ENCODE measurements at regions not wholly inside any gene's neighbourhood (a gene's known extent, or its start where the extent isn't known, plus 50 kb on each side); places are given as distances from the start of the nearest gene placed in this dataset.
"Not testable (repeated sequence)": the region's sequence is repeated elsewhere in the genome, so short reads cannot be mapped to it uniquely, and the experiment has no call there.

DNA sequence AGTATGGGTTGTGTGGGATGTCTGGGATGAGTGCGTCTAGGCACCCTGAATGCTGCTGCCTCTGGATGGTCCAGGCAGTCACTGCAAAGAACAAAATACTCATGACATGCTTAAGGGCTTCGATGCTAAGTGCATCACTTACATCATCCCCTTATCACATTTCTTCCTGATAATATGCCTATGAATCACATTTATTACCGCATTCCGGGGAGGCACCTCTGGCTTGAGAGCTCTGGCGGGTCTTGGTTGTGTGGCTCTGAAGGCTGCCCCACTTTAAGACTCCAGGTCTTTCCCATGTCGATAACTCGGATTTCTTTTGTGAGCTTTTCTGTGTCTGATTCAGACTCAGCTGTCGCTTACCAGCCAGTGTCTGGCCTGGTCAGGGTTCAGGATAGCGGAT lies 1126.4 kb downstream of the TBC1D22A start:
- no peak for DNase-seq (ENCODE audit: low read depth in 4 of 4, low spot score in 2 of 4)

DNA sequence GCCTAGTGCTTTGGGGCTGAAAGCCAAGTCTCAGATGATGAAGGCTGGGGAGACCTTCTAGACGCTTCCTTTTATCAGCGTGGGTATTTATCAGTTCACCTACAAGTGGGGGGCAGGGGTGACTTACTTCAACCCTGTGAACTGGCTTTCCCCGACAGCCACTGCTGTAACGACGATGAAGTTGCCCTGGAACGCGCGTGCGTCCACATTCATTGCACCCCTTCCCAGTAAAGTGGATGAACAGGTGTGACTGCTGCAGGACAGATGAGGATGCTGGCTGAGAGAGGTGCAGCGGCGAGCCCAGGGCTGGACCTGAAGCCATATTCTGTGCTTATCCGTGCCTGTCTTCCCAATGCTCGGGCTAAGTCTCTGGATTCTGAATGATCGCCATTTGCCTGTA lies 1122.3 kb downstream of the TBC1D22A start:
- no peak for DNase-seq (ENCODE audit: low read depth in 4 of 4, low spot score in 2 of 4)

DNA sequence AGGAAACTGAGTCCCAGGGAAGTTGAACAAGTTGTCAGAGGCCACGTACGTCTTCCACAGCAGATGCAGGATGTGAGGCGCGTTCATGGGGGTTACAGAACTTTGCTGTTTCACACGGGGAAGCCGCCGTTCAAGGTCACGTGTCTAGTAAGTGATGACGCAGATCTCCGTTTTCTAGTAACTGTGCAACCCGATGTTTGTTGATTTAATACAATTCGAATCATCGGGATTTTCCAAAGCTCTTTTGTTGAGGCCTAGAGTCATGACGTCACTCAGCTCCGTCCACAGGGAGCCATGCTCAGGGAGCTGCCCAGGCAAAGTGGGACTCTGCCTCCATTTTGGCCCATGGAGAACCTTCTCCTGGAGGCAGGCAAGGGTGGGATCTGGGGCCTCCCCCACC lies 1121.8 kb downstream of the TBC1D22A start:
- no peak for DNase-seq (ENCODE audit: low read depth in 4 of 4, low spot score in 2 of 4)

DNA sequence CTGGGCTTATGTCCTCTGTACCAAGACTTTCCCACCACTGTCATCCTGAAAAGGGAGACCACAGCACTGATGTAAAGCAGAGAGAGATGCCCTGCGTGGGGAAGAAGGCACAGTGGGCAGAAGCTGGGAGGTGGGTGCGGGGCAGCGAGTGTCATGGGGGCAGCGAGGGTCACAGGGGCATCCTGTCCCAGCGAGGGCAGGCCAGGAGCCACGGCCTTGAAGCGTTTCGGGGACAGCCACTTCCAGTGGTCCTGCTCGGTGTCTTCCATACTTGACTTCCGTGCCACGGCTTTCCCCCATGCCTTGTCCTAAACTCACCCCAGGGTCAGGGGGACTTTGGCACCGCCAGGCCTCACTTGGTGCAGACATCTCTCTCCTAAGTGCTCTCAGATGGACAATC lies 1121.3 kb downstream of the TBC1D22A start:
- DNase-seq (ENCODE audit: low read depth in 4 of 4, low spot score in 2 of 4) = no peak

DNA sequence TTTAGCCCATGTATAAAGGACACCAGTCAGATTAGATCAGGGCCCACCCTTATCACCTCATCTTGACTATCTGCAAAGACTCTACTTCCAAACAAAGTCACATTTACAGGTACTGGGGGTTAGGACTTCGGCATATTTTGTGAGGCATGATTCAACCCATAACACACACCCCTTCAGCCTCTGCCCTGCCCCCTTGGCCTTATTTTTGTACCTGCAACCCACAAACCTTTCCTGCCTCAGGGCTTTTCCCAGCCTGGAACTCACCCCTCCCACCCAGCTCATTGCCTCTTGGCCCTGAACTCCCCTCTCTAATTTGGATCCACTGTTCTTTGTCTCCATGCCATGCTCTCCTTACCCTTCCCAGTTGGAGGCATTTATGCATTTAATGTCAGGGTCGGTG lies 1116.9 kb downstream of the TBC1D22A start:
- no peak for DNase-seq (ENCODE audit: low read depth in 4 of 4, low spot score in 2 of 4)

DNA sequence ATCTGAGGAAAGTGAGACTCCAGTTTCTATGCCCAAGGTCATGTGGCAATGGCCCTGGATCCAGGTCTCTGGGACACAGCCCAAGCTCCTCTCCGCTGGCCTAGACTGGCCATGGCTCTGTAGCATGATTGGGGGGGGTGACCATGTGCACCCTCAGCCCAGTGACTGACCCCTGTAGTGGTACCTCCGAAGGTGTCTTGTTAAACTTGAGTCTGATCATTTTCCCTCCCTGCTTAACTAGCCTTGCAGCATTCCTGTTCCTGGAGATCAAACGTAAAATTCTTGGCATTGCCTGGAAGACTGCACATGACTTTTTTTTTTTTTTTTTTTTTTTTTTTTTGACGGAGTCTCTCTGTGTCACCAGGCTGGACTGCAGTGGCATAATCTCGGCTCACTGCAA lies 1116.0 kb downstream of the TBC1D22A start:
- peak in 2 of 4 donors; percentile 13 to 29 for DNase-seq (ENCODE audit: low read depth in 4 of 4, low spot score in 2 of 4)

DNA sequence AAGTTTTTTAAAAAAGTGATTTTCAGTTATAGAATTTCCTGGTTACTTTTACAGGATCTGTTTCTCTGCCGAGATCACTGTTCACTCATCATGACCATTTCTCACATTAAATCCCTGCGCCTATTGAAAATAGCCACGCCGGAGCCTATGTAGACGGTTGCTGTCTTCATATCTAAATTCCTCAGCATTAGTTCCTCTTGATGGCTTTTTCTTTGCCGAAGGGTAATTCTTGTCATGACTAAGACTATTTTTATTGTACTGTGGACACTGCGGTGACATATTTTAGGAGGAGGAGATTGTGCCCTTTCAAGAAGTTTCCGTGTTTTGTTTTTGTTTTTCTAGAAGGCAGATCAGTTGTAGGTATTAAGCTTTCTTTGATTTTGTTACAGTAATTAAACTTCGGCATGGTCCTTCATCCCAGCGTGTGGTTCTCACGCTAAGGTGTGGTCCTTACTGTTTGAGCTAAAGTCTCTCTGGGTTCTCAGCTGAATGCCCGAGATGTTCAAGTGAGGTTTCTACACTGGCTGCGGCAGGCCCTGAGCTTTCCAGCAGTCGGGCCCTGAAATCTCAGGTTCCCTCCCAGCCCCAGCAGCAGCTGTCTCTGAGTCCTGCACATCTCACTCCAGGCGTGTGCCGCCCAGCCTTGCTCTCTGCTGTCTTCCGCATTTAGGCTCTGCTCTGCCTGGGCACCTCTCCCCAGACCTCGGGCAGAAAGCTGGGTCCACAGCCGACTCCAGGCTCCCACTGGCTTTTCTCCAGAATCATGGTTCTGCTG lies 1110.5 kb downstream of the TBC1D22A start:
- no peak for DNase-seq (ENCODE audit: low read depth in 4 of 4, low spot score in 2 of 4)

DNA sequence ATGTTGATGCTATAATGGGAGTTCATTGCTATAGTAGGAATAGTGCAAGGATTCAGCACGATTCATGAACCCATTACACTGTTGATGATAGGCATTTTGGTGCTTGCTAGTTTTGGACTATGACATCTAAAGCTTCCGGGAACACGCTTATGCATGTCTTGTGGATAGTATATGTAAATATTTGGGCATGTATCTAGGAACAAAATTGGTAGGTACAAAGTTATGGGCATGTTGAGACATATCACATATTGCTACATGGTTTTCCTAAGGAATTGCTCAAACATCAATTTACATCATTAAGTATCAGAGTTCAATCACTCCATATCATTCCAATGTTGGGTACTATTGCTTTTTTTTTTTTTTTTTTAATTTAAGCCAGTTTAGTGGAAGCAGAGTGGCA lies 1103.2 kb downstream of the TBC1D22A start:
- DNase-seq (ENCODE audit: low read depth in 4 of 4, low spot score in 2 of 4) = no peak

DNA sequence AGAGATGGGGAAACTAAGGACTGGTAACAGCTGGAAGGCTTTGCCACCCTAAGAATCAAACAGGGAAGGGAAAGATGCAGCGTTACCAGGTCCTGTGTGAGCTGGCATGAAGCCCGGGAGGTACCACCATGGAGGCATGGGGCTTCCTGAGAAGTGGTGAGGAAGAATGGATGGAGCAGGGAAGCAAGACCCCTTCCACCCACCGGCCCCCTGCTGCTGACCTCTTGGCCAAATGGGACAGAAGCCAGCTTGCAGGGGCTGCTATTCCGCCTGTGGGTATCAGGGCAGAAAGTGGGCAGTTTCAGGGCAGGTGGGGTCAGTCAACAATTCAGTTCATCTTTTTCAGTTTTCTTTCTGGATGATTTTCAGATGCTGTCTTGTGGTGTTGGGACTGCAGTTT lies 1099.9 kb downstream of the TBC1D22A start:
- no peak for DNase-seq (ENCODE audit: low read depth in 4 of 4, low spot score in 2 of 4)

DNA sequence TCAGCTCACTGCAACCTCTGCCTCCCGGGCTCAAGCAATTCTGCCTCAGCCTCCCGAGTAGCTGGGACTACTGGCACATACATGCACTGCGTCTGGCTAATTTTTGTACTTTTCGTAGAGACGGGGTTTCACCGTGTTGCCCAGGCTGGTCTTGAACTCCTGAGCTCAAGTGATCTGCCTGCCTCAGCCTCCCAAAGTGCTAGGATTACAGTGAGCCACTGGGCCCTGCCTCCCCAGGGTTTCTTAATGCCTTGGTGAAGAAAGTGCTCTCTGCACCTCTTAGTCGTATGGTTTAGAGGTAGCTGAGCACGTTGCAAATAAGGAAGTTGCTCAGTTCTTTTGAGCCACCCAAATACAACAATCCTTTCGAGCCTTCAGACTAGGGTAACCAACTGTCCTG lies 1098.5 kb downstream of the TBC1D22A start:
- DNase-seq (ENCODE audit: low read depth in 4 of 4, low spot score in 2 of 4) = not testable (repeated sequence)

DNA sequence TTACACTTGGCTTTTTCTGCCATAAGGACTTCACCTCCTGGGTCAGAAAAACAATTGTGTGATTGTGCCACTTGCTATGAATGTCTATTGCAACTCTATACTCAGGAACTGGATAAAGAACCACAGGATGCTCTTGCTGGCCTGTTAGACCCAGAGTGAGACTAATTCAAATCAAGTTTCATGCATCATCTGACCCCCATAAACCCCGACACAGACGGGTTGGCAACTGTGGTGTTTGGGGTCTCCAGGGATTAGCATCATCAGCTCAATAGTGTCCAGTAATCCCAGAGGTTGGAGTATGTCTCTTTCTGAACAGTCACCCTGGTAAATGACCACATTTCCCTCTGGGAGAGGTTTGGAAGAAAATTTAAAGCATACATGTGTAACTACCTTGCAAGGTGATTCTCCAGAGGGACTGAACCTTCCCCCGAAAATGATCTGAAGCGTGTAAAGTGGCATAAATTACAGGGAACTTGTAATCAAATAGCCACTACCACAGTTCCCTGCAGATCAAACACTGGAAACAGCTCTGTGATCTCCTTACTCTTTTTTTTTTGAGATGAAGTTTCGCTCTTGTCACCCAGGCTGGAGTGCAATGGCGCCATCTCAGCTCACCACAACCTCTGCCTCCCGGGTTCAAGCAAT lies 1097.6 kb downstream of the TBC1D22A start:
- DNase-seq (ENCODE audit: low read depth in 4 of 4, low spot score in 2 of 4) = peak in 1 of 4 donors; percentile 41

DNA sequence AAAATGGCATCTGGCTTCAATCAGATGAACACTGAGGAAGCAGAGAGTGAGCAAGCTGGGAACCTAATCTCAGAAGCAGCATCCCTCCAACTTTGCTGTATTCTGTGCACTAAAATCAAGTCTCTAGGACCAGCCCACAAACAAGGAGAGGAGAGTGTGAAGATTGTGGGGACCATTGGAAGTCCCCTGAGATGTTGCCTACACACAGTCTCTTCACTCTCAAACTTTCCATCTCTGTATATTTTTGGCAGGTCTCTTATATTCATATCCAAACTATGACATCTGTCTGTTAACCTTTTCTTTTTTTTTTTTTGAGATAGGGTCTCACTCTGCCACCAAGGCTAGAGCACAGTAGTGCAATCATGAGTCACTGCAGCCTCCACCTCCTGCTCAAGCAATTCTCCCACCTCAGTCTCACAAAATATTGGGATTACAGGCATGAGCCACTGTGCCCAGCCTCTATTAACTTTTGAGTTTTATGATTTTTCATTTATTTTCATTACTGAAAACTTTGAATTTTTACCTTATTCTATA lies 1096.4 kb downstream of the TBC1D22A start:
- no peak for DNase-seq (ENCODE audit: low read depth in 4 of 4, low spot score in 2 of 4)

DNA sequence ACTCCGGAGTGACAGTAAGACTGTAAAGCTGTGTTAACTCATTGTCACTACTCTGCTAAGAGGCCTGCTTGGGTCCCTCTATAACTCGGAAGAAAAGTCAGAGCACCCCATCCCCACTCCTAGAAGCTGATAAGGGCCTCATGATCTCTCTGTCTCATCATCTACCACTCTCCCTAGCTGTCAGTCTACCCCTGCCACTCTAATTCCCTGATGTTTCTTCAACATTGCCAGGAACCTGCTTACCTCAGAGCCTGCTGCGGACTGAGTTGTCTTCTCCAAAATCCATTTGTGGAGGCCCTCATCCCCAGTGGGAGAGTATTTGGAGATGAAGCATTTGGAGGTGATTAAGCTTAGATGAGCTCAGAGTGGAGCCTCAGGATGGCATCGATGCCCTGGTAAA lies 1092.2 kb downstream of the TBC1D22A start:
- DNase-seq (ENCODE audit: low read depth in 4 of 4, low spot score in 2 of 4) = no peak

DNA sequence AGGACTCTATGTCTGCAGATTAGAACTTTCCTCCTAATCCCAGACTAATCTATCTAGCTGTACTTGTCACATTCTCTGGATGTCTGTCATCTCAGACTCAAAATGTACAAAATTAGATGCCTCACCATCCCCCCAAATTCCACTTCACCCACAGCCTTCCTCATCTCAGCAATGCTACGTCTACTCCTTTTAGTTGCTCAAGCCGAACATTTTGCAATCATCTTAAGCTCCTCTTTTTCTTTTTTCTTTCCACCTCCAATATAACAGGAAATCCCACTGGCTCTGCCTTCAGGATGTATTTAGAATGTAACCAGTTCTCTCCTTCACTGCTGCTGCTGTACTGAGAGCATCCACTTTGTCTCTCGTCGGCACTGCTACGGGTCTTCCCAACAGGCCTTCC lies 1091.8 kb downstream of the TBC1D22A start:
- DNase-seq (ENCODE audit: low read depth in 4 of 4, low spot score in 2 of 4) = no peak

DNA sequence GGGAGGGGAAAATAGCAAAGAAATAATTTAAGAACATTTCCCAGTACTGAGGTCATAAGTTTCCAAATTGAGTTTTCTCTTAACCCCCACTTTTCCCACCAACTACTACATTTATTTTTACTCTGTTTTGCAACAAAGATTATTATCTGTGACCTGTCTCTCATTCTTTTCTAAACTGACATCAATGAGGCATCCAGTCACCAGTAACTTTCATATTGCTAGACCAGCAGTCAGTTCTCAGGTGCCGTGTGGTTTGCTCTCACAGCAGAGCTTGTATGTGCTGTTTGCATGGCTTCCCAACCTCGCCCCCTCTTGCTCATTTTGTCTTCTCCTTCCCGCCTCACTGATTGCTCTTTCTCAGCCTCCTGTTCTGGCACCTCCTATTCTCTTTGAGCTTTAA lies 1091.3 kb downstream of the TBC1D22A start:
- no peak for DNase-seq (ENCODE audit: low read depth in 4 of 4, low spot score in 2 of 4)

DNA sequence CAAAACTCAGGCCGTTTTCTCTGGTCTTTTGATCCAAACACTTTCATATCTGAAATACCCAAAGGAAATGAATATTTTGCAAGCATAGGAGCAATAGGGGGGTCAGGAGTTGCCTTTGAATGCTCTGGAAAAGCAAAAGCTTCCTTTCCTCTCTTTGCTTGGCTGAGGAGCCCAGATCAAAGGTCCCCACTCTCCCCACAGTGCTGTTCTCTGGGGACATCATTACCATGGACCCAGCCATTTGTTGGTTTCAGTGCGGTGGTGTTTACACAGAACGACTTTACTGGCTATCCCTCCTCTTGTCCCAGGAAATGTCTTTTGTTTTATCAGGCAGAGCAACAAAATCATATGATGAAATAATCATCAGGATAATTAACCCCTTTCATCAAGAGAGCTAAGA lies 1089.1 kb downstream of the TBC1D22A start:
- no peak for DNase-seq (ENCODE audit: low read depth in 4 of 4, low spot score in 2 of 4)

DNA sequence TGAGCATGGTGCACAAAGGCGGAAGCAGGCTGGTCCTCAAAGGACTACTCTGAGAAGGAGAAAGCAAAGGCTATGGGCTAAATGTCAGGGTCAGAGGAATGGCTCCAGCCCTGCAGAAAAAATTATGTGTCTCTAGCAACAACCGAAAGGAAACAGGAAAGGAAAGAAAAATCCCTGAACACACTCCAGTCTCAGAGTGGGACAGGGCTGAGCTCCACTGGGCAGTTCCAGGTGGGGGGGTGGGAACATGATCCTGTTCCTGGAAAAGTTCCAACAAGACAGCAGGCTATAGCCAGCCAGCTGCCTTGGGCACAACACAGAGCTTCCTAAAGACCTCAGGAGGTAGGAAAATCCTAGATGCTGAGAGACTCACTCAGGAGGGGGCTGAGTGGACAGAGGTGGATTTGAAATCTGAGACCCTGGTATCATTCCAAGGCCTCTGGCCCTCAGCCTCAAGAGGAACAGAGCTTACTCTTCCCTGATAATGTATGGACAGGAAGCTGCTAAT lies 1088.2 kb downstream of the TBC1D22A start:
- DNase-seq (ENCODE audit: low read depth in 4 of 4, low spot score in 2 of 4) = peak in 3 of 4 donors; percentile 34 to 73 (median 67)

DNA sequence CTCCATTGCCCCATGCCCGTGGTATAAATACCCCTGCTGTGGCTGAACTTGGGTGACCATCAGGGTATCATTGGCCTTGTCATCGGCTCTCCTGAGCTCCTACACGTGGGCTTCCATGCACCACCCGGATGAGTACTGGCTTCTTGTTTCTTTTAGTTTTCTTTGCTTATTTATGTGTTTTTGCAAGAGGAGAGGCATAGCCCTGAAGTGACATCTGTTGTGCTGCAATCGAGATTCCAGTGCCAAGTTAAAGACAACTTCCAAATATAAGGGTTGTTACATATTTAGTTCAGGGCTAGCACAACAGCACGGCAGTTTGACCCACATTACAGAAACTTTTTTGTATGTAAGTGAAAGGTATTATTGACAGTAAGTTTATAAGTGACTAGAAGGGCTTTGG lies 1087.1 kb downstream of the TBC1D22A start:
- no peak for DNase-seq (ENCODE audit: low read depth in 4 of 4, low spot score in 2 of 4)

DNA sequence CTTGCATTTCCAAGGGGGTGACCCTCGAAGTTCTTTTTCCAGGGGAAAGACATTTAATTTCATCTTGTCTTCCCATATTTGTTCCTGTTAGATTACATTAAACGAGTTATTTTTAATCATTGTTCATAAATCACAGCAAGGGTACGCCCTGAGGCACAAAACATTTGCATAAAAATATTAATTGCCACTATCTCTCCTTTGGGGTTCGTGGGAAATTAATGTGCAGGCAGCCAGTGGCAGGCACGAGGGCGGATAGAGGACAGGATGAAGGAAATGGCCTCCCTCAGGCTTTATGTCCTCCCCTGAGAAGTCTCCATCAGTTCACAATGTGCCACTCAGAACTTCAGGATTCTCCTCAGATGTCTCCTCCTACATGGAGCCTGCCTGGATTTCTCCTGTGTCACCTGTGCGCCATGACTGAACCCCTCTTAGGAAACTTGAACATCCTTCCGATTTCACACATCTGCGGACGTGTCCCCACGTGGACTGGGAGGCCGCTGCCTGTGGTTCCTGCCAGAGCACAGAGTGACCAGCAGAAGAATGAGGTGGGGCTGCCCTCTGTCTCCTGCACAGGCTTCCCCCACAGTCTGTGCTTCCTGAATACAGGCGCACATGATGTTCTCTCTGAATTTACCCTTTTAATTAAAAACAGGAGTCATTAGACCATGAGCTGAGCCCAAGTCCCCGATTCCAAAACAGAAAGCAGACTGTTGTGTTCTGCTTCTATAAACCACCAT lies 1085.9 kb downstream of the TBC1D22A start:
- no peak for DNase-seq (ENCODE audit: low read depth in 4 of 4, low spot score in 2 of 4)

DNA sequence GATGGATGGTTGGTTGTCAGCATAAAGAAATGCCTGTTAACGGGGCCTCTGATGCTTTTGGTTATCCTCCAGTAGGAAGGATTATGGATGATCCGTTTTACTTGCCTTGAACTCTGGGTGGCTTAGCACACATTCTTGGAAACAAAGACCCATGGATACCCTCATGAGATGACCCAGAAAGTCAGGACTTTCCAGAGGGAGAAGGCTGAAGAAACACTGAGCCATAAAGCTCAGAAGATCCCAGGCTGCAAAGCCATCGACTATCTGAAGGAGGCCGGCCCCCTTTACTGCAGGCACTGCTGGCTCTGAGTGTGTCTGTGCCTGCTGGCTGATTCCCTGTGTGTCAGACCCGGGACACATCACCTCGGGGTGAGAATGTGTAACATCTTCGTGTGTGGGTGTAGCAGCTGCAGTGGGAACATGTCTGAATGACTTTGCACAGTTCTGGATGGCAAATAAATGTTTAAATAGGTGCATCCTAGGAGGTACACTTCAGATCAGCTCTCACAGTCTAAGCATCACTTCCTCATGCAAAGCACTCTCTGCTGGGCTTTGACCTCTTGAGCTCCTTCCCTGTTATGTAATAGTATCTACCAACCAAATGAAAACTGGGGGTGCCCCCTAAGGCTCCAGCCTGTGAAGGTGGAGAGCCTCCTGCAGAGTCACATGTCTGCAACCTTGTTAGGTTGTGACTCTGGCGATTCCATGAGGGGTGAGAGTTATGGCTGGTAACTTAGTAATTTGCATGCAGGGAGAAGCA lies 1084.9 kb downstream of the TBC1D22A start:
- DNase-seq (ENCODE audit: low read depth in 4 of 4, low spot score in 2 of 4) = no peak

DNA sequence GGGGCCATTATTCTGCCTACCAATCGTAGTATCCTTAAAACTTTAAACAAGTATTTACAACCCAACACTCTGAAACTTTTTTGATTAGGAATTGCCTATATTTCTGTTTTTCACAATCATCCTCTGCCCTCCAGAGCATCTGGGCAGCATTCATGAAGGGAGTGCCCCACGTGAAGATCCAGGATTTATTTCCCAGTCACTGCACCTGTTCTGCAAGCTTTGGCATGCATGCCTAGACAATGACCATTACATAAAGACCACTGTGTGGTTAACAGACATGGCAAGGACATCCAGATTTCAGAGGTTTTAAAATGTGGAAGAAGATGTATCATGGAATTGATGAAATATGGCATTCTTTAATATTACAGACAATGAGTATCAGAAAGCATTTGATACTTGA lies 1083.8 kb downstream of the TBC1D22A start:
- DNase-seq (ENCODE audit: low read depth in 4 of 4, low spot score in 2 of 4) = no peak

Measured in left renal cortex interstitium (tissue), 4 donors.